HL-60/S4 treated with retinoic acid at 250 ng/mL for 4 days and 3 days (cell line): ENCODE measurements at regions not wholly inside any gene's neighbourhood (a gene's known extent, or its start where the extent isn't known, plus 50 kb on each side); places are given as distances from the start of the nearest gene placed in this dataset.

Experiments
- in situ Hi-C: fragments of 300-500 bp; cut with MboI; formaldehyde crosslinking; loops from 2 replicates; pipeline ENCODE4 v1.7.0; 2022; ENCODE audit warnings: low sequenced_read_pairs

DNA sequence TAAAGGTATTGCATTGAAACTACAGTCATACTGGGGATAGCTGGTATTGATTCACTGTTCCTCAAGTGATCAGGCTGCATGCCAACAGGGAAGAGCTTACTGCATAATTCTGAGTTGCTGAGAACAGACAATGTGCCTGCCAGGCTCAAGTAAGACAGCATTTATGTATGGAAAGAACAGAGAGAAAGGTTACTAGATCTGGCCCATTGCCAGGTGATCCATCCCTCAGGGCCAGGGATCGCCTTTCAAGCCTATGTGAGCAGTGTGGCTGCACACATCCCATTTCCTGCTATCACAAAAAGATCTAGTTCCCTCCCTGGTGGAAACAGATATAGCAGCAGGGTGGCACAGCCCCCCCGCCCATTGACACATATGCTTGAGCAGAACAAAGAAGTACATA, 254.0 kb downstream of the TMA16 start:
- in situ Hi-C loops, result no loop called here

DNA sequence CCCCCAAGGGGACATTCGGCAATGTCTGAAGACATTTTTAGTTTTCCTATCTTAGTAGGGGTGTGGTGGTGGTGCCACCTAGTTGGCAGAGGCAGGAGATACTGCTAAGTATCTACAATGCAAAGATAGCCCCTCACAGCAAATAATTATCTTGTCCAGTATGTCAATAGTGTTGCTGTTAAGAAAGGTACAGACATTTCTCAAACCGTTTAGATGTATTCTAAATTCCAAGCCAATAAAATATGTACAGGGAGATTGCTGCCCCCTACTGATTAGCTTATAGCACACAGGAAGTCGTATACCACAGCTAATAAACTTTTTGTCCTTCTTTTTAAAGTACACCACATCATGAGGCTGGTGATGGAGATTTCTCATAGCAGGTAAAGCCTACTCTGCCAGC, 260.5 kb downstream of the TMA16 start:
- in situ Hi-C loops, result no loop called here

DNA sequence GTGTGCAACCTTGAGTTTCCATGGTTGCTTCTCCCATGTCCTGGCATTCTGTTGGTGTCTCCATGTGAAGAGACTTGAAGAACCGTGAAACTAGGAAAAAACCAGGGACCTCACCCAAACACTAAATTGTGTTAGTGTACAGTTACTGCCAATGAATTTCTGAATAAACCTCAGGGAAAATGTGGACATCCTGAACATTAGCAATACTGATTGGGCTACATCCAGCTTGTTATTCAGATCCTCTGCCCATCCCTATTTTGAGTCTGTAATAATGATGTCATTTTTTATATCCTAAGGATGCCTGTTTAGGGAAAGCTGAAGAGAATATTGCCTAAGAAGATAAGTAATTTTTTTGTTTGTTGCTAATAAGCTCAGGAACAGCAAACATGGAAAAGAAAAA, 262.7 kb downstream of the TMA16 start:
- in situ Hi-C loops, result no loop called here

DNA sequence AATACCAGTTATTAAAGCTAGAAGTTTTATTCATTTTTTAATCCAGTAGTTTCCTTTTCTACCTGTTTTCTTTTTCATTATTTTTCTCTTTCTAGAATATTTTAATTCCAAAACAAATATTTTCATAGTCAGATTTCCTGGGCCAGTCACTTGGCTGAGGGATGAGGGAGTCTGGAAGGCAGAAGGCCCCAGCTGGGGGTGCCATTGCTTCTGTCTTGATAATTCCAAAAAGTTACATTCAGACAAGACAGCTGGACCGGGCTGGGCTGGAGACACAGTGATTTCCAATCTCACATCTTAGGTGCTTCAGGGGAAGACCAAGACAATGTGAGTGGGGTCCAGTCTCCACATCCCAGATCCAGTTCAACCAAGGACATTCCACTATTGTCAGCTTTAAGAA, 263.5 kb downstream of the TMA16 start:
- in situ Hi-C loops, result no loop called here

DNA sequence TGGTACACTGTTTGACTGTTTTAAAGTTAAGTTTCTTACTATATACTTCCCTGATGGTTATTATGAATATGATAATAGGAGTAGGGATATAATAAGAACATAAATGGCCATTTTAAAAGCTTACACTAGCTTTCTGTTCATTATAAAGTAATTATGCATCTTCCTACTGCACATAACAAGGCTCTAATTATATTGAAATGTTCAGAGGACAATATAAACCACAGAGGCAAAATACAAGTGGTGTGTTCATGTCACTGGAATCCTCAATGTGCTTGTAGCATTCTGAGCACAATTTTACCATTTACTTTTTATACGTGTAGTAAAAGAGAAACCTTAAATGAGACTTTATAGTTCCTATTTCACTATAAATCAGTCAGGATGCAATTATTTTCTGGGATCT, 268.3 kb downstream of the TMA16 start:
- in situ Hi-C loops, result no loop called here

DNA sequence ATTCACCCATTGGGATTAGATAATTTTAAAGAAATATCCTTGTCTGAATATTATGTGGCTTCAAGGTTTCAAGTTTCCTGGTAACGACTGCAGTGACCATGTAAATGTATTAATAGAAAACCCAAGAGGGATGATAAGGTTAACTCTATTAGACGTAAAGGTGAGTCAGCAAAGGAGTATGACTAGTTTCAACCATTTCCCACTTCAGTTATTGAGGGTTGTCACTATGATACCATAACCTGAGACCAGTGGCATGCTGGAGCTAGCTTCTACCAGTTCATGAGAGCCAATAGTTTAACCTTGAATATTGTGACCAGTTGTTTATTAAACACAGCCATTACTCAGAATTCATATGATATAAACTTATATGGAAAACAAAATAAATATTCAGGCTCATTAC, 270.1 kb downstream of the TMA16 start:
- in situ Hi-C loops, result no loop called here

DNA sequence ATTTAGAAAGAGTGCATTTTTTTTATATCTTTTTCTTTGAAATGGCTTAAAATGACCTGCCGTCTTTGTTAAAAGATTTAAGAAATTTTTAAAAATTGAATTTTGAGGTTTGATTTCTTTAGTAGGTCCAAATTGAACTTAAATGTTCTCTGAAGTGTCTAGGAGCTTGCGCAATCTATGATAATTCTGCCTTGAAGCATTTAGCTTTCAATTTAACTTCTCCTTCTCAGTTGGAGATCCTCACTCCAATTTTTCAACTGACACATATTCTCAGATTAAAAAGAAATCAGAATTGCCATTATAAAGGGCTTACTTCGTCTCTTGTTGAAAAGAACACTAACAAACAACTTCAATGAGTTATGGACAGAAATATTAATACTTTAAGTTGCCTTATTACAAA, 273.5 kb downstream of the TMA16 start:
- in situ Hi-C loops, result no loop called here

DNA sequence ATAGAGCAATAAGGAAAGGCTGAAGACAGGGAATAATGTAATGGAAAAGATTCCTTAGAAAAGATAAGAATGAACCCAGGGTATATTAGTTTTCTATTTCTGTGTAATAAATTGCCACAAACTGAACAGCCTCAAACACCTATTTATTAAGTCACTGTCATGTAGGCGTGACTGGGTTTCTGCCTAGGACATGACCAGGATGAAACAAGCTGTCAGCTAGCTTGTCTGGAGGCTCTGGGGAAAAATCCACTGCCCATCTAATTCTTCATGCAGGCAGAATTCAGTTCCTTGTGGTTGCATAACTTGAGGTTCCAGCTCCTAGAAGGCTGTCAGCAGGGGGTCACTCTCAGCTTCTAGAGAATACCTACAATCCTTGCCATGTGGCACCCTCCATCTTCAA, 277.7 kb downstream of the TMA16 start:
- in situ Hi-C loops, result no loop called here

DNA sequence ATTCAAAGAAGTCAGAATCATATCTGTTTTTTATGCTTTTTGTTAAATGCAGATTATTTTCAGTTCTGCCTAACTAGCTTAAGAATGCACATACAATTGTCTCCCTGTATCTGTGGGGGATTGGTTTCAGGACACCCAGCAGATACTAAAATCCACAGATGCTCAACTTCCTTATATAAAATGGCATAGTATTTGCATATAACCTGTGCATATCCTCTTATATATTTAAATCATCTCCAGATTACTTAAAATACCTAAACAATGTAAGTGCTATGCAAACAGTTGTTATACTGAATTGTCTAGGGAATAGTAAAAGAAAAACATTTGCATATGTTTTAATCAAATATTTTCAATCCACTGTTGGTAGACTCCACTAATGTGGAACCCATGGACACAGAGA, 279.4 kb downstream of the TMA16 start:
- in situ Hi-C loops, result no loop called here

DNA sequence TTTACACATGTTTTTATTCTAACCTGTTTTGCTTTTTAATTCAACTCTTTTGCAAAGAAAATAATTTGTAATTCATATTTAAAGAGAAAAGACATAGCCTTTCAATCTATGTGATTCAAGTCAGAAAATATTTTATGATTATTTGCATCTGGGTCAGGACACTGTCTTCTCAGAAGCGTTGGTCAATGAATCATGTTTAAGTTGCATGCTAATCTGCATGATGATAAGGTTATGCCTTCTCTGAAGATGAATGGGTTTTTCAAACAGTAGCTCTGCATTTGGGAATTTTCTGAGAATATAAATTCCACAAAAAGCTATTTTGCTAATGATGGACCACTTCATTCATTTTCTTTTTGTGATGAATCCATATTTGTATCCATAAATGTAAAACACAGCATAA, 282.5 kb downstream of the TMA16 start:
- in situ Hi-C loops, result no loop called here

DNA sequence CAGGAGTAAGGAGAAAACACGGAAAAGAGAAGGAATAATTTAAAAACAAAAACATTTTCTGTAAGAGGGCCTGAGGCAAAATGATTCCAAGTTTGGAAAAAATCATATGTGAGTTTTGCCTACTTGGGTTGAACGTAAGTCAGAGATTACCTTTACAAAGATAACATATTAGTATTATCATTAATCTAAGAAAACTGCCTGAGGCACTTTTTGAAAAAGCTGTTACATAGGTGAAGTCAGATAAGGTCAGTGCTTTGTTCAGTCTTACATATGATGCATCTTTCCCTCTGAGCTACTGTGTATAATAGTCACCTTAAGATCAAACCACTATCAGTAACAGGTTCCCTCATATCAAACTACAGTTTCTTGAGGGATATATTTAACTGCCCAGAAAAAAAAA, 287.2 kb downstream of the TMA16 start:
- in situ Hi-C loops, result no loop called here

DNA sequence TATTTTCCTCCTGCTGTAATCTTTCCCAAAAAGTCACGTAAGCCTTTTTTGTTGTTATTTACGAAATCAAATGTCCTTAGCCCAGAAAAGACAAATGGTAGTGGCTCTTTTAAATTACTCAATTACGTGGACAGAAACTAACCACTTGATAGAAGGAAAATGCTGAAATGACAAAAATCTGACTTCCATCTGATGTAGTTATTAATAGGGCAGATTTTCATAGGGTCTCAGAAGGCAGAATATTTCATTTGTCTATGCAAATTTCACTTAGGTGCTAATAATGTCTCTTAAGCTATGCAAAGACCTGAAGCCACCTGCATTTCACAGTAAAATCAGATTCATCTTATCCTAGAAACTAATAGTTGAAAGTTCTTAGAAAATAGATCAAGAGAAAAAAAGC, 295.7 kb downstream of the TMA16 start:
- in situ Hi-C loops, result no loop called here

DNA sequence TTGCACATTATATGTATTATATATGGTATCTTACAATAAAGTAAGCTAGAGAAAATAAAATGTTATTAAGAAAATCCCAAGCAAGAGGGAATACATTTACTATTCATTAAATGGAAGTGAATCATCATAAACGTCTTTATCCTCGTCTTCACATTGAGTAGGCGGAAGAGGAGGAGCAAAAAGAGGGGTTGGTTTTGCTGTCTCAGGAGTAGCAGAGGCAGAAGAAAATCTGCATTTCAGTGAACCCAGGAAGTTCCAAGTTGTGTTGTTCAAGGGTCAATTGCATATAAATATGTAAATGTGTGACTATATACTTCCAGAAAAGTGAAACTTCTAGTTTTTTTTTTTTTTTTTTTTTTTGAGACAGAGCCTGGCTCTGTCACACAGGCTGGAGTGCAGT, 301.4 kb downstream of the TMA16 start:
- in situ Hi-C loops, result no loop called here

DNA sequence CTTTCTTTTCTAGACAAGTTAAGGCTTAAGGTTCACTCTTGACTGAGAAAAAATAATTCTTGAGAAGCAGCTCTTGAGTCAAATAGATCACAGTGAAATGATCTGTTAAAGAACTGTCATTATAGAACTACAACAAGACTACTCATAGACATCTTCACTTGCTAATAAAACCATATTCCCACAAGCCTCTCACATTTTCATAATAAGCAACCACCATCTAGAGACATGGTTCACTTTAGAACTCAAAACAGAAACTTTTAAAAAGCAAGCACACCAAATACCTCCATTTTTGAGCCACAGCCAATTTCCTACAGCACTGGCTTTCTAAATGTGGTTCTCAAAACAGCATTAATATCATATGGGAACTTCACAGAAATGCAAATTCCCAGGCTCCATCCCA, 309.5 kb downstream of the TMA16 start:
- in situ Hi-C loops, result no loop called here

DNA sequence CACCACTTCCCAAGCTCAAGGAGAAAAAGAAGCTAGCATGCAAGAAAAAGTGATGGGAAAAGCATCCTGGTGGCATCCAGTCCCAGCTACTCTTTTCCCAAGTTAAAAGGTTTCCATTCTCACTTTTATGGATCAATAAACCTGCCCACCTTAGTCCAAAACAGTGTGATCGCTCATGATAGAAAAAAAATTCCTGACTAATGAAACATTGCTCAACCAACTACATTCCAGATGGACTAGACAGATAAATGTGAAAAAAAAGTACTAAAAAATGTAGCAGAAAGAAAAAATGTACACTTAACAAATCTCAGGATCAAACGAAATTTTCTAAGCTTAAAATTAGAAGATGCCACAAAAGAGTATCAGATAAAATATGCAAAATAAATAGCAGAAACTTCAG, 312.2 kb downstream of the TMA16 start:
- in situ Hi-C loops, result no loop called here

DNA sequence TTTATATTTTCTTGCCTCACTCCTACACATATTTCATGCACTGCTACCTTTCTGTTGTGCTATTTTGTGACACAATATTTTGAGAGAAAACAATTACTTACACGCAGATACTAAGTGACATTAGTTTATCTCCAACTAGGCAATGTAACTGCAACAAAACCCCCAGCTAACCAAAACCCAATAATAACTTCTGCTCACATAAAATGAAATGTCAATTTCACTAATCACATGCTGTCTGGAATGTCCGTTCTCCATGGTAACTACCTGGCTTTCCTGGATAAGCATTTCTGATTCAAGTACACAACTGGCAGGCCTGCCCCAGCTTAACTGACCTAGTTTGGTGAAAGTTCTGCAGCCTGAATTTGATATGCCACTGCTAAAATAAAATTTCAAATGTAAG, 313.5 kb downstream of the TMA16 start:
- in situ Hi-C loops, result no loop called here

DNA sequence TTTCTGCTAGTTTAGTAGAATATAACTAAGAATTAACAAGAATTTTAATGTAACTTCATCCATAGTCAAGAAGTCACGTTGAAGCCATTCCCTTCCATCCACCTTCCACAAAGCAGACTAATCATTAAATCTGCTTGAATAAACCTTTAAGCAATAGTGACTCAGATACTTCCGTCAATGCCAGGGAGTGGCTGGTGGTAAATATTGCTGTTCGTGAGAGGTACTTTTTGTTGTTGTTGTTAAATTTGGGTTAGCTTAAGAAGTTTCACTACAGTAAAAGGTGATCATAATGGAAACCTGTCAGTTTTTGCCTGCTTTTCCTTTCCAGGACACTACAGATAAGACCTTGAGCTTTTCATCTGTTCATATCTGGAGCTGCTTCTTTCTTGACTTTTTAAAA, 316.3 kb downstream of the TMA16 start:
- in situ Hi-C loops, result no loop called here

DNA sequence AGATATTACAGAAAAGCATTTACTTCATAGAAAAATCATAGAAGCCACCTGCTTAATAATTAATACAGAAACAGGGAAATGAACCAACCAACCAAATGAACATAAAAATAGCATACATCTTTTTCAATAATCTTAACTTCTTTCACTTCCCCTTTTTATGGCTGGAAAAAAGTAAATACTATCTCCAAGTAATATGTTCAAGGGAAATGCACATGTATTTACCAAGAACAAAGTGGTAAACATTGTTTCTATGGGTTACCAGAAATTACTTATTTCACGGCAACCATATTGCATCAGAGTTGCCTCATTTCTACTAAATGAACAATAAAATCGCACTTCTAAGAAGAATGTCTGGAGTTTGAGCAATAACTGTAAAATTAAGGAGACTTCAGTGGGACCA, 321.3 kb downstream of the TMA16 start:
- in situ Hi-C loops, result no loop called here

DNA sequence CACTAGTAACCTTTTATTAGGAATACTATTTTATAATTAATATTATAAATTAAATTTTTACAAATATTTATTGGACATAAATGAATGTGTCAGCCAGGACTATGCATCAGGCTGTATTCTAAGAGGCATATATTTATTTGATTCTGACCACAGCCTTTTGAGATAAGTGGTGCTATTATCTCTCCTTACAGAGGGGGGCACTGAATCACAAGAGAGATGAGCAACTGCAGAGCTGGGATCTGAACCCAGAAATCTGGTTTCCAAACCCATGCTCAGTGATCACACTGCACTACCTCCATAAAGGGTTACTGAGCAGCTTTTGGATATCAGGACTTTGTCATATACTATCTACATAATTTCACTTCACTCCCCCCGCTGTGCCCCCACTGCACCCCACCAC, 322.0 kb downstream of the TMA16 start:
- in situ Hi-C loops, result no loop called here

DNA sequence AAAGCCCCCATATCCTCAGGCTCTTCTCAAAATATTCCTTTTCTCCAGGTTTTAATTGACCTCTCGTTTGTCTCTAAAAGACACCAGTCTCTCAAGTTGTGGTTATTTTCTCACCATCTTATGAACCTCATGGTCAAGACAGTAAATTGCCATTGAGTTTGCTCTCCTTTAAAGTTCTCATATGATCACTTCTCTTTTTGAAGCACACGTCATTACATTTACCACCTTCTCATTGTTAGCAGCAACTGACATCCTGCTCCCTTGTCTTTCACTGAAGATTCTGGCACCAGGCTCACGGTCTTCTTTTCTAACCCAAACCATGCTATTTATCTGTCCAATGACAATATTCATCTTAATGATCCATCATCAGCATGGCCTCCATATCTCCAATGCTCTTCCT, 324.2 kb downstream of the TMA16 start:
- in situ Hi-C loops, result no loop called here

DNA sequence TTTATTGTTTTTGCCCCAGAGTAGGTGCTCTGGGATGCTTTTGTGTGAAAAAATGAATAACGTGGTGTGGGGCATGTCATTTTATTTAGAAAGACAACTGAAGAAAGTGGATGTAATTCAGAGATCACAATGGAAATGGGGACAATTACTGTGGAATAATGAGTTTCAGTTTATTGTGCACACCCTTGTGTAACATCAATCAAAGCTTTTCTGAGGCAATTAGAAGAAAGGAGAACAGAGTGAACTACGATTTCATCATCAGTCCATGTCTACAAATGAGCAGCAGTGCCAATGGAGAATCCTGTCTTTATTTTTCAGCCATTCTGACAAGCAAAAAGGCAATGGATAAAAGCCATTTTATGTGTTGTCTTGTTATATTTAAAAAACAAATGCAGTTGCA, 339.2 kb downstream of the TMA16 start:
- in situ Hi-C loops, result no loop called here

DNA sequence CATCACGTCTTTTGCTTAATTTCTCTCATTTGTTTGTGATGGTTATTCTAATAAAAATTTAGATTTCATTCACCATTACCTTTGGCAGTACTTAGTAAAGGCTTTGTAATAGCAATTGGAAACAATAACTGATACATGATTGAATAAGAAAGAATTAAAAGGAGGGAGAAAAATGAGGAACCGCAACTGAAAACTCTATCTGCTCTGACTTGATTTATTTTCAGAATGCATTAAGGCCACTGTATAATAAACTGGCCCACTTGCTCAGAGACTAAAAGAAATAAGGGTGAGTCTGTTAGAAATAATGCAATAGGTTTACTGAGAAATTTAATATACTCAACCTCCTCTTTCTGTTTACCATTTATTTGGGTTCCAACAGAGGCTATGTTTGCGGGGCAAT, 351.5 kb downstream of the TMA16 start:
- in situ Hi-C loops, result no loop called here

DNA sequence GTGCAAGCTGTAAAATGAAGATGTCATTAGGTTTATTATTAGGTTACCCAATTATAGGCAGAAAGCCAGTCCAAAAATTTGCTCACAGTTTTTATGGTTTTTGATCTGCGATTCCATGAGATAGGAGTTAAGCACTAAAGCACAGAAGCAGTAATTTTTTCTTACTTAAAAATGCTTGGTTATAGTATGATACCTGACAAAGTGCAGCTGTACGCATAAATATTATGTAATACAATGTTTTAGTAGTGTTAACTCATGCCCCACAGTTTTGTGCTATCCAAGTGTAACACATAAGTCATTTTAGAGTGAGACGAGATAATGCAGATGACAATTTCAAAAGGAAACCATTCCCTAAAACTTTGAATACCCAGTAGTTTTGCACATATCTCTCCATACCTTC, 357.8 kb downstream of the TMA16 start:
- in situ Hi-C loops, result no loop called here

DNA sequence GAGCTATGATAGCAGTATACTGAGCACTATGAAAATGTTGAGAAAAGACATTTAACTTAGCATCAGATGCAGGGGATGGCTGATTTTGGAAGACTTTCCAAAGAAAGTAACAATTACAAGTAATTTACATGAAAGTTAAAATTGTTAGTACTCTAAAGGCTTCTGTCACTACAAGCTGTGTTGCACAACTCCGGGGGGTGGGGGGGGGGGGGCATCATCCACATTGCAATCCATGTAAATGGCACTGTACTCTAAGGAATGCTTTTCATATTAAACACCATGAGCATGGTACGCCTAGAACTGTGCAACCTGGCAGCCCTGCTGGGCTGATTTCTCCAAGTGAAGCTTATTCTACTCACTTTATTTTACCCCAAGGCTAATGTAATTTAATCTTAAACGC, 363.4 kb downstream of the TMA16 start:
- in situ Hi-C loops, result no loop called here
